HAP-1 (cell line): ENCODE measurements at regions not wholly inside any gene's neighbourhood (a gene's known extent, or its start where the extent isn't known, plus 50 kb on each side); places are given as distances from the start of the nearest gene placed in this dataset.
A peak's percentile ranks its signal among the peaks of the same experiment; 100 is the strongest.

ENCODE experiments used
- DNase-seq, 2 experiments: peaks; one replicate each; pipeline ENCODE4 v3.0.0-alpha.2; 2016 to 2020; ENCODE audit warnings: low spot score in 2 of 2
- H3K27me3 ChIP-seq: fragments of 250-450 bp; sonication (Bioruptor Pico); 2 replicates; pipeline ENCODE4 v1.5.1; 2020; ENCODE audit warnings: low read depth, mild to moderate bottlenecking, moderate library complexity
- H3K36me3 ChIP-seq: fragments of 250-450 bp; sonication (Bioruptor Pico); replicated peaks from 2 replicates; pipeline ENCODE4 v1.5.1; 2020; ENCODE audit warnings: mild to moderate bottlenecking
- H3K4me1 ChIP-seq: fragments of 250-450 bp; sonication (Bioruptor Pico); 2 replicates; pipeline ENCODE4 v1.5.1; 2020; ENCODE audit warnings: mild to moderate bottlenecking
- H3K4me3 ChIP-seq: fragments of 250-450 bp; sonication (Bioruptor Pico); 2 replicates; pipeline ENCODE4 v1.5.1; 2020; ENCODE audit warnings: mild to moderate bottlenecking, moderate library complexity
- H3K9me3 ChIP-seq: fragments of 250-450 bp; sonication (Bioruptor Pico); 2 replicates; pipeline ENCODE4 v1.5.1; 2020; ENCODE audit warnings: mild to moderate bottlenecking, moderate library complexity
- in situ Hi-C: fragments of 300-500 bp; cut with MboI; formaldehyde crosslinking; loops from 3 replicates; pipeline ENCODE4 v1.14.3; 2020; ENCODE audit warnings: low sequenced_read_pairs, inconsistent platforms, mixed read lengths

GRCh38 chr11:45082744-45083543 is 63.5 kb upstream of the PRDM11 start:
- Histone ChIP-seq H3K4me1 (no peaks in the 10 kb centered on the region), H3K36me3 (no peaks in the 10 kb centered on the region), H3K4me3 (no peak overlapping the region), H3K9me3 (no peaks in the 10 kb centered on the region), H3K27me3 (0 out of 2 replicates have a peak, but pooled peaks cover 2% of the 10 kb centered on the region)
- in situ Hi-C loops = no loop called here
- DNase-seq = no peak

GRCh38 chr11:45083544-45084087 is 62.8 kb upstream of the PRDM11 start:
- Histone ChIP-seq H3K27me3 (0 out of 2 replicates have a peak, but pooled peaks cover 2% of the 10 kb centered on the region), H3K4me1 (no peaks in the 10 kb centered on the region), H3K9me3 (no peaks in the 10 kb centered on the region), H3K4me3 (no peak overlapping the region), H3K36me3 (no peaks in the 10 kb centered on the region)
- DNase-seq = peak in 1 of 2 experiments; percentile 40
- in situ Hi-C loops = no loop called here

GRCh38 chr11:45085646-45086501 is 60.6 kb upstream of the PRDM11 start:
- Histone ChIP-seq H3K9me3 (no peaks in the 10 kb centered on the region), H3K4me1 (no peaks in the 10 kb centered on the region), H3K4me3 (no peak overlapping the region), H3K36me3 (no peaks in the 10 kb centered on the region), H3K27me3 (0 out of 2 replicates have a peak, but pooled peaks cover 2% of the 10 kb centered on the region)
- peak in 1 of 2 experiments; percentile 36 for DNase-seq
- in situ Hi-C loops = no loop called here

GRCh38 chr11:45086526-45086925 is 59.9 kb upstream of the PRDM11 start:
- in situ Hi-C loops = no loop called here
- Histone ChIP-seq H3K4me1 (no peaks in the 10 kb centered on the region), H3K27me3 (0 out of 2 replicates have a peak, but pooled peaks cover 5% of the 10 kb centered on the region), H3K36me3 (no peaks in the 10 kb centered on the region), H3K9me3 (no peaks in the 10 kb centered on the region), H3K4me3 (no peak overlapping the region)
- no peak for DNase-seq

- no peak for DNase-seq
- Histone ChIP-seq H3K9me3 (no peaks in the 10 kb centered on the region), H3K4me3 (no peak overlapping the region), H3K27me3 (peaks cover 8% of the 10 kb centered on the region; the same call in 1 of the 2 replicates), H3K36me3 (no peaks in the 10 kb centered on the region), H3K4me1 (no peaks in the 10 kb centered on the region)
- in situ Hi-C loops = no loop called here
Measured at GRCh38 chr11:45087086-45087899, 59.1 kb upstream of the PRDM11 start.

GRCh38 chr11:45087900-45088160 is 58.6 kb upstream of the PRDM11 start:
- Histone ChIP-seq H3K36me3 (no peaks in the 10 kb centered on the region), H3K4me1 (no peaks in the 10 kb centered on the region), H3K9me3 (no peaks in the 10 kb centered on the region), H3K4me3 (no peak overlapping the region), H3K27me3 (peaks cover 11% of the 10 kb centered on the region; the same call in 1 of the 2 replicates)
- DNase-seq = peak in 1 of 2 experiments; percentile 36
- in situ Hi-C loops = no loop called here

GRCh38 chr11:45089251-45089650 is 57.2 kb upstream of the PRDM11 start:
- Histone ChIP-seq H3K4me3 (no peak overlapping the region), H3K27me3 (peaks cover 13% of the 10 kb centered on the region; the same call in 1 of the 2 replicates), H3K4me1 (no peaks in the 10 kb centered on the region), H3K9me3 (no peaks in the 10 kb centered on the region), H3K36me3 (no peaks in the 10 kb centered on the region)
- DNase-seq = no peak
- in situ Hi-C loops = no loop called here

GRCh38 chr11:45089676-45090499 is 56.6 kb upstream of the PRDM11 start:
- Histone ChIP-seq H3K4me3 (no peak overlapping the region), H3K36me3 (no peaks in the 10 kb centered on the region), H3K4me1 (no peaks in the 10 kb centered on the region), H3K9me3 (no peaks in the 10 kb centered on the region), H3K27me3 (peaks cover 15% of the 10 kb centered on the region)
- no peak for DNase-seq
- in situ Hi-C loops = no loop called here

GRCh38 chr11:45090607-45091006 is 55.8 kb upstream of the PRDM11 start:
- DNase-seq = no peak
- no peaks in the 10 kb centered on the region for H3K4me1 ChIP-seq
- in situ Hi-C loops = no loop called here
- H3K9me3 ChIP-seq = no peaks in the 10 kb centered on the region
- H3K36me3 ChIP-seq = no peaks in the 10 kb centered on the region
- H3K27me3 ChIP-seq = peaks cover 20% of the 10 kb centered on the region
- H3K4me3 ChIP-seq = no peak overlapping the region

- no peak for DNase-seq
- H3K27me3 ChIP-seq = peaks cover 26% of the 10 kb centered on the region
- no peaks in the 10 kb centered on the region for H3K4me1 ChIP-seq
- H3K9me3 ChIP-seq = no peaks in the 10 kb centered on the region
- no peak overlapping the region for H3K4me3 ChIP-seq
- in situ Hi-C loops = no loop called here
- H3K36me3 ChIP-seq = no peaks in the 10 kb centered on the region
Measured at GRCh38 chr11:45091563-45092403, 54.7 kb upstream of the PRDM11 start.

GRCh38 chr11:45092404-45092785 is 54.0 kb upstream of the PRDM11 start:
- in situ Hi-C loops = no loop called here
- Histone ChIP-seq H3K9me3 (no peaks in the 10 kb centered on the region), H3K4me1 (no peaks in the 10 kb centered on the region)

More at GRCh38 chr11:45092404-45092785, 54.0 kb upstream of the PRDM11 start:
- Histone ChIP-seq H3K36me3 (no peaks in the 10 kb centered on the region), H3K4me3 (no peak overlapping the region), H3K27me3 (peaks cover 28% of the 10 kb centered on the region)
- DNase-seq = no peak
